ENCODE measurements at regions not wholly inside any gene's neighbourhood (a gene's known extent, or its start where the extent isn't known, plus 50 kb on each side); places are given as distances from the start of the nearest gene placed in this dataset.

GRCh38 chr12:132406493-132407450 is 77.4 kb upstream of the GALNT9 start:
- DNase-seq, result no peak

GRCh38 chr12:132405742-132406251 is 76.4 kb upstream of the GALNT9 start:
- DNase-seq, result no peak

- no peak for DNase-seq
Measured at GRCh38 chr12:132404951-132405741, 75.8 kb upstream of the GALNT9 start.

- DNase-seq, result no peak
Measured at GRCh38 chr12:132404435-132404855, 75.1 kb upstream of the GALNT9 start.

GRCh38 chr12:132403636-132404434 is 74.4 kb upstream of the GALNT9 start:
- no peak for DNase-seq

- no peak for DNase-seq
Measured at GRCh38 chr12:132402831-132403416, 73.5 kb upstream of the GALNT9 start.

GRCh38 chr12:132401982-132402381 is 72.6 kb upstream of the GALNT9 start:
- no peak for DNase-seq

GRCh38 chr12:132400011-132400641 is 70.7 kb upstream of the GALNT9 start:
- no peak for DNase-seq

- DNase-seq, result no peak
Measured at GRCh38 chr12:132399092-132400010, 70.0 kb upstream of the GALNT9 start.

- DNase-seq, result no peak
Measured at GRCh38 chr12:132398386-132398991, 69.1 kb upstream of the GALNT9 start.

- no peak for DNase-seq
Measured at GRCh38 chr12:132397934-132398385, 68.6 kb upstream of the GALNT9 start.

- no peak for DNase-seq
Measured at GRCh38 chr12:132397152-132397933, 68.0 kb upstream of the GALNT9 start.

GRCh38 chr12:132396657-132397056 is 67.3 kb upstream of the GALNT9 start:
- no peak for DNase-seq

GRCh38 chr12:132395908-132396305 is 66.5 kb upstream of the GALNT9 start:
- no peak for DNase-seq

GRCh38 chr12:132395192-132395907 is 66.0 kb upstream of the GALNT9 start:
- no peak for DNase-seq

- no peak for DNase-seq
Measured at GRCh38 chr12:132393991-132394949, 64.9 kb upstream of the GALNT9 start.

GRCh38 chr12:132393245-132393795 is 63.9 kb upstream of the GALNT9 start:
- DNase-seq, result no peak
